GM18519 (cell line): ENCODE measurements at regions not wholly inside any gene's neighbourhood (a gene's known extent, or its start where the extent isn't known, plus 50 kb on each side); places are given as distances from the start of the nearest gene placed in this dataset.

Experiments used
- ATAC-seq: cut with Tn5 transposase; IDR thresholded peaks from one replicate; pipeline ENCODE4 v1.9.1; 2021; ENCODE audit warnings: mild to moderate bottlenecking, moderate library complexity; ENCODE audit not compliant: unreplicated experiment, low FRiP score

- no peak for ATAC-seq
Measured at GRCh38 chr1:110766336-110766647, 91.6 kb upstream of the KCNA3 start.

- ATAC-seq = no peak
Measured at GRCh38 chr1:110765640-110766335, 91.0 kb upstream of the KCNA3 start.

- ATAC-seq = no peak
Measured at GRCh38 chr1:110763149-110763548, 88.4 kb upstream of the KCNA3 start.

- ATAC-seq = no peak
Measured at GRCh38 chr1:110760321-110760720, 85.6 kb upstream of the KCNA3 start.

- no peak for ATAC-seq
Measured at GRCh38 chr1:110756506-110756905, 81.8 kb upstream of the KCNA3 start.

GRCh38 chr1:110752941-110753725 lies 78.4 kb upstream of the KCNA3 start:
- ATAC-seq = no peak

- ATAC-seq = no peak
Measured at GRCh38 chr1:110750562-110750961, 75.8 kb upstream of the KCNA3 start.

GRCh38 chr1:110749960-110750359 lies 75.2 kb upstream of the KCNA3 start:
- no peak for ATAC-seq

- ATAC-seq = no peak
Measured at GRCh38 chr1:110746644-110747259, 72.0 kb upstream of the KCNA3 start.

GRCh38 chr1:110743397-110743796 lies 68.7 kb upstream of the KCNA3 start:
- no peak for ATAC-seq

GRCh38 chr1:110736900-110737605 lies 62.3 kb upstream of the KCNA3 start:
- ATAC-seq = no peak

- no peak for ATAC-seq
Measured at GRCh38 chr1:110734133-110734680, 59.5 kb upstream of the KCNA3 start.

- ATAC-seq = no peak
Measured at GRCh38 chr1:110731529-110731928, 56.8 kb upstream of the KCNA3 start.

- no peak for ATAC-seq
Measured at GRCh38 chr1:110728388-110729001, 53.8 kb upstream of the KCNA3 start.

- no peak for ATAC-seq
Measured at GRCh38 chr1:110727246-110727645, 52.5 kb upstream of the KCNA3 start.

GRCh38 chr1:110726755-110727154 lies 52.0 kb upstream of the KCNA3 start:
- peak; percentile 66 for ATAC-seq
